HK-2 (cell line): ENCODE measurements at regions not wholly inside any gene's neighbourhood (a gene's known extent, or its start where the extent isn't known, plus 50 kb on each side); places are given as distances from the start of the nearest gene placed in this dataset.

Experiments used
- DNase-seq: peaks from one replicate; pipeline ENCODE4 v3.0.0-alpha.2; 2018; ENCODE audit not compliant: unreplicated experiment

GRCh38 chr10:121418126-121418777 lies 180.0 kb downstream of the FGFR2 start:
- no peak for DNase-seq

- DNase-seq: no peak
Measured at GRCh38 chr10:121420006-121420405, 178.2 kb downstream of the FGFR2 start.

- DNase-seq: no peak
Measured at GRCh38 chr10:121422096-121422495, 176.1 kb downstream of the FGFR2 start.

- DNase-seq: no peak
Measured at GRCh38 chr10:121425623-121426022, 172.6 kb downstream of the FGFR2 start.

GRCh38 chr10:121426307-121426706 lies 171.9 kb downstream of the FGFR2 start:
- DNase-seq: no peak
